Retina (tissue), 1 donor: ENCODE measurements at regions not wholly inside any gene's neighbourhood (a gene's known extent, or its start where the extent isn't known, plus 50 kb on each side); places are given as distances from the start of the nearest gene placed in this dataset.

ENCODE experiments used
- DNase-seq: peaks from one replicate; pipeline ENCODE4 v3.0.0-alpha.2; 2016

DNA sequence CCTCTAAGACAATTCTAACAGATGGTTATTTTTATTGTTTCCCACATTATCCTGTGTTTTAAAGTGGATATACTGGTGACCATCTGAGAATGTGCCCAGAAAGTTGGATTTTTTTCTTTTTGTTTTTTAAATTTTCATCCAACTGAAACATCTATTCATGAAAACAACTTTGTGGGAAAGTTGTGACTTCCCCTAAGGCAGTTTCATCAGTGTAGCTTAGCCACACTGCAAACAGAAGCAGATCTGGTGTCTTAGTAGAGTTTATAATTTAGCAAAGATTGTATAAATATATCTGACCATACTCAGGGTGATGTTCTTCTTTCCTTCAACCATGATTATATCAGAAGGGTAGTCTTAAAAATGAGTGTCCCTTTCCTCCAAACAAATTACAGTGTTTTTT is 1241.3 kb downstream of the MAT2B start:
- DNase-seq = no peak

- DNase-seq = no peak
Observed at GRCh38 chr5:164747371-164747770, 1242.0 kb downstream of the MAT2B start.

DNA sequence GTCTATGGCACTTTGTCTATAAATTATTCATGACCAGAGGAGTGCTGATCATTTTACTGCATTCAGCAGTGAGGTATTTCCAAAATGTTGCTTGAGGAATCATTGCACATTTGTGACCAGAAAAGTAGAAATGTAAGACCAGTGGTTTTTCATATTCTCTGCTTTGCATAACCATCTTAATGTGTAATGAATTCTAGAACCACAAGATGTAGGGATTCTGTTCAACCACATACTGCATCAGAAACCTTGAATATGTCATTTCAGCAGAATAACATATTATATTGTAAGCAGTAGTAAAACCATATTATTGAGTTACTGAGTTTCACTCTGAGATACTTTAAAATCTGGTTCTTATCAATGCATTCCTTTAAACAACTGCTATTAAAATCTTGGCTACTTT is 1243.4 kb downstream of the MAT2B start:
- no peak for DNase-seq

GRCh38 chr5:164753434-164753833 is 1248.0 kb downstream of the MAT2B start:
- no peak for DNase-seq

- DNase-seq = no peak
Observed at GRCh38 chr5:164763206-164763605, 1257.8 kb downstream of the MAT2B start.

DNA sequence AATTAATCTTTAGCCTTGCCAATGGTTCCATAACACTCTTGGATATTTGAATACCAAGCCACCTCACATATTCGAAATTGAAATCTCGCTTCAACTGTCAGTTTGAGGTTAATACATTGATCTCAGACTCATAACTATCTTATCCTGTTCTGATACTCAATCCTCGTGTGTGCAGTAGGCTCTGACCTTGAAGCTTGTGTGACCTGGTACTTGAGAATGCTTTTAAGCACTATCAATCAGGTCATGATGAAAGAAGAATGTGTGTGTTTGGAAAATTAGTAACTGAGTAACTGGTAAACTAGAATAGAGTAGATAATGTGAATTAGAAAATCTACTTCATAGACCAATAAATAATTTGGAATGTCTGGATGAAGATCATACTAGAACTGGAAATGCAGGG is 1266.7 kb downstream of the MAT2B start:
- no peak for DNase-seq

GRCh38 chr5:164784230-164784629 is 1278.8 kb downstream of the MAT2B start:
- DNase-seq = no peak

DNA sequence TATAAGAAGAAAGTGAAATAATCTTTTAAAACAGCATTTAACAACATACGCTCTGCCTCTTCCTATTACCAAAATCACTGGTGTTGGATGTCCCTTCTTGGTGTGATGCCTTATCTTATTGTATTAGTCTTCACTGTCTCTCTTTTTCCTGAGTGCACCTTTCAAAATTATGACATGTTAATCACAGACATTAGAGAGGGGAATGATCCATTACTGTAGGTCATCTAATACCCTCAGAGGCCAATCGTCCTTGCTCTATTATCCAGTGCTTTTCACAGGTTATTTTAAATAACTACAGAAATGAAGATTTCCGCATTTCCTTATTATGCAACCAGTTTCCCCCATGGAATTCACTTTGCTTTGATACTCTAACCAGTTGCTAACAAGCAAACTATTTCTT is 1292.7 kb downstream of the MAT2B start:
- no peak for DNase-seq

DNA sequence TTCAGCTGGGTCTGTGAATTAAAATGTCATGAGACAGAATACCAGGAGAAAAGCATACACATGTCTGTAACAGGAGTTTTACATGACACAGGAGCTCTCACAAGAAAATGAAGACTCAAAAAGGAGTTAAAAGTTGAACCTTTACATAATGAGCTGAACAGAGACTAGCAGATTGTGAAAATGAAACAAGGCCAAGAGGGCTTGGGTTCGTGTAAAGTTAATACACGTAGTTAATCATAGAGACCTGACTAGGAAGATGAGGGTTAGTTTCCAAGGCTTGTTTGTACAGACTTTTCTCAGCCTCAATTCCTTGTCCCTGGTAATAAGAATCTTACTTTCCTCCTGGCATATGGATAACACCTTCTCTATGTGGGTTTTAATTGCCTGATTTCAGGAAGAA is 1294.0 kb downstream of the MAT2B start:
- no peak for DNase-seq

- no peak for DNase-seq
Observed at GRCh38 chr5:164801910-164802309, 1296.5 kb downstream of the MAT2B start.

GRCh38 chr5:164809821-164810220 is 1304.4 kb downstream of the MAT2B start:
- no peak for DNase-seq

DNA sequence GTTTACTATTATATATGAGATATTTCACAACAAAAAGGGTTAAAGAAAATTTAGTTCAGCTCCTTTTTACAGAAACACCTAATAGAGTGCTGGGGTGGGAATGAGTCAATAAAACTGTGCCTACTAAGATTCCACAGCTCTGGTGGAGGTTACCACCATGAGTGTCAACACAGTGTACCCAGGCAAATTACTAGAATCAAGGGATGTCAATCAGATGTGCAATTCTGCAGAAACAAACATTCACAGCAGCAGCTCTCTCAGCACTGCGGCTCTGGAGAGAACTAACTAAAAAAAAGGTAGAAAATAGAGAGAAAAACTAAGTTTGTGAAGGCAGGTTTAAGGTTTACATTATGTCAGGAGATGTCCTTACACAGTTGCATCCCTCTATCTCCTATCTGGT is 1313.0 kb downstream of the MAT2B start:
- DNase-seq = peak; percentile 49

GRCh38 chr5:164824671-164825070 is 1319.3 kb downstream of the MAT2B start:
- no peak for DNase-seq

- no peak for DNase-seq
Observed at GRCh38 chr5:164832516-164832915, 1327.1 kb downstream of the MAT2B start.

DNA sequence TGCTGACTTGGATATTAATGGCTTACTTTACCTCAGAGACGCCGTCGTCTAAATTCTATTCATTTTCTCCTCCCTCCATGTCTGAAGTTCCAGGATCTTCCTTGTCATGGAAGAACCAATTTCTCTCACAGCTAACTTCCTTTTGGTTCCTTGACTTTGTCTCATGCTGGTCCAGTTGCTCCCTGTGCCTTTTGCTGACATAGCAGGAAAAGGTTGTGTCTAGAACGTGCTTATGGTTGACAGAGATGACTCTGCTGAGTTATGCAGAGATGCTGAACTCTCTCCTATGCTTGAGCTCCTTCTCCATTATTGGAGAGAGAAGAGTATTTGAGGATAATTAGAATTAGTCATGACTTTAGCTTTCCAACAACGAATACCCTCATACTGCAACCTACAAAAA is 1338.9 kb downstream of the MAT2B start:
- no peak for DNase-seq

DNA sequence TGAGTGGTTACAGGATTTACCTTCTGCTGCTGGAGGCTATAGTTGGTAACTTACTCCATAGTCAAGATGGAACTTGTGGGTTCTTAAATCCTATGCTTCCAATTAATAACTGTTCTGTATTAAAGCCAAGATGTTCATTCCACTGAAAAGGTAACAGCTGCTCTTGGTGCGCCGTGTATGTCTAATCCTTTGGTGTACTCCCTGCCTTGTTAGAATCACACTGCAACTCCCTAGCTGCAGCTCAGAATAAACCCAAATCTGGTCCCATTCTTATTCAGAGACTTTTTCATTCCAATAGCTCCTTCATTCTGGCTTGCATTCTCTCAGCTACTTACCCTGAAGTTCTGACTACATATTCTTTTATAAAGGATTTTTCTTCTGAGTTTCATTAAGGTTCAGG is 1355.5 kb downstream of the MAT2B start:
- no peak for DNase-seq

DNA sequence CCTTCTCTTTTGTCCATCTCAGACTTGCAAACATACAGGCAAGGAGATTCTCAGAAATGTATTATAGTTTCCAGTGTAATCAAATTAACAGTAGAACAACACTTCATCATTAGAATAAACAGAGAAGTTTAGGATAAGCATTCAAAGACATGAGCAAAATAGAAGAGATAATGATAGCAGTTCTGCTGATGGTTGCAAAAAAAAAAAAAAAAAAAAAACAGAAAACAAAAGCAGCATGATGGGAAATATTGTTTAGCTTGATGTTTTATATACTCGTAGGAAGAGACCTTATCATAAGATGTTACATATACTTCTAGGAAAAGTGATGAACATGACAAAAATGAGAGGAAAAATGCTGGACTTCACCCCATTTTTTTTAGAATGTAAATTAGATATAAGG is 1356.2 kb downstream of the MAT2B start:
- no peak for DNase-seq

DNA sequence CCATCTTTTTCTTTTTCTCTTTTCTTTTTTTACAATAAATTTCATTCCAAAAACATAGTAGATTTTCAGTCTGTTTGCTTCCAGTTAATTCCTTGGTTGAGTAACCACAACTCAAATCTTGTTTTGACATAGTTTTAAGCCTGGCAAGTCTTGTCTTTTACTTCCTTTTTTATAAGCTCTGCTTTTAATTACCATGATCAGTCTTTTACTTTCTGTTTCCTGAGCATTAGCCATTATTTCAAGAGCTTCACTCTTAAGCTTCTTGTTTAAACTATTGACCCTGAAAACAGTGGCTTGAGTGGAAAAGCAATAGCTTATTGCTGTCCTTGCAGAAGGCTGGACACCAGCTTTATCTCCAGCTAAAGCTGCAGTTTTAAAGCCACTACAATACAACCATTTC is 1363.3 kb downstream of the MAT2B start:
- DNase-seq = no peak

DNA sequence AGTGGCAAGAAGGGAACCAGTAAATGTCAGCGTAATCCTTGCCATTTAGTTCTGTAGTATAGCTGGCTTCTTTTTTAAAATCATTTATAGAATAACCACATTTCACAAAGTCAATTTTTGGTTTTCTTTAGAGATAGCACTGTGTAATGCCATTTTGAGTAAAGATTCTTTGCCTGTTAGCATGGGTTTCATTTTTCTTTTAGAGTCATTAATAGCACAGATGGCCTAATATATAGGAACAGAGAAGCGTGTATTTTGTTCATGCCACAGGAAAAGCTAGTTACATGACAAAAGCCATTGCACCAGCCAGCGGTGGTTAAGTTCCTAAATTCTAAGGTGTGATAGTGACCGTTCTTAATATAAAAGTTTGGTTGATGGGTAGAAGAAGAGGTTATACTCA is 1363.9 kb downstream of the MAT2B start:
- DNase-seq = no peak

- DNase-seq = no peak
Observed at GRCh38 chr5:164876793-164877192, 1371.4 kb downstream of the MAT2B start.

GRCh38 chr5:164881442-164881841 is 1376.0 kb downstream of the MAT2B start:
- no peak for DNase-seq

DNA sequence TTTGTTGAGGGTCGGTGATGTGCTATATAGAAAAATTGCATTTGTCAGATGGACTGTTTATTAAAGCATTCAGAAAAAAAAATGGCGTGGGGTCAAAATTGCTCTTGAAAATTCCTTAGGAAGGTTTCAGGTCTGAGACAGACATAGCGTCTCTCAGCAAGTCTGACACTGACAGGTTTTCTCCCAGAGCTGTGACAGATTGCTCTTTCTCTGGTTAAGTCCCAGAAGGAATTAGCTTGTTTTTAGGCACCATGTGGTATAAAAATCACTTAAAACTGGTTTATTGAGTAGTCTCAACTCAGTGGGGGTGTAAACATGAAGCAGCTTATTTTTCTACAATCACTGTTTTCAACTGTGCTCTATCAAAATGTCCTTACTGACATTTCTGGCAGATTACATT is 1379.8 kb downstream of the MAT2B start:
- no peak for DNase-seq

DNA sequence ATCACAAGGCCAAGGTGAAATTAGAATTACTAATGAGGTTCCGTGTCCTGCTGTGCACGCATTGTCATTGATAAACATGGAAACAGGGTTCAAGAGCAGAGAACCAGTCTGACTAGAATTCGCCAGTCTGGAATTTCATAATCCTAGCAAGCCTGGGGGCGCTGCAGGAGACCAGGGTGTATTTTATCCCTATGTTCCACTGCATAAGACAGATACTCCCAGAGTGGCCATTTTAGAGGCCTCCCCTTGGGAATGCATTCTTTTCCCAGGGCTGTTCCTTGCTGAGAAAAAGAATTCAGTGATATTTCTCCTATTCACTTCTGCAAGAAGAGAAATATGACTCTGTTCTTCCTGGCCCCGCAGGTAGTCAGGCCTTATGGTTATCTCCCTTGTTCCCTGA is 1387.7 kb downstream of the MAT2B start:
- DNase-seq = no peak

GRCh38 chr5:164898705-164899104 is 1393.3 kb downstream of the MAT2B start:
- DNase-seq = no peak

GRCh38 chr5:164909673-164910072 is 1404.3 kb downstream of the MAT2B start:
- DNase-seq = peak; percentile 7

DNA sequence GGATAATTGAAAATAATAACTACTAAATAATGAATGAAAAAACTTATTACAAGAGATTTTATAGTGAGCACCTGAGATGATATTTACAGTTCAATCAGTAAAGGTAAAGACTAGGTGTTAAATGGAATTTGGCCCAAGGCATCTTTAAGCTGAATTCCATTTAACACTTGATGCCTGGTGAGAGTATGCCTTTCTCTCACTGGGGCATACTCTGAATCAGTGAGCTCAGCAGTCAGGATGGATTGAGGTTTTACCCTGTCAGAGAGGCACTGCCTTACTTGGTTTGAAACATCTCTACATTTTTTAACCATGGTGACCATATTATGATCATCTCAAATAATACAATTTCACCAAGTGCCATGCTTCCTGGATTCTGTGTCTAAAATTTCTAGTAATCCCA is 1416.3 kb downstream of the MAT2B start:
- no peak for DNase-seq
